GM12891 (cell line): ENCODE measurements at regions not wholly inside any gene's neighbourhood (a gene's known extent, or its start where the extent isn't known, plus 50 kb on each side); places are given as distances from the start of the nearest gene placed in this dataset.
"Not testable (repeated sequence)": the region's sequence is repeated elsewhere in the genome, so short reads cannot be mapped to it uniquely, and the experiment has no call there.

ENCODE experiments used
- DNase-seq: peaks from one replicate; pipeline ENCODE4 v3.0.0; 2011; ENCODE audit warnings: low spot score; ENCODE audit not compliant: insufficient read length
- FAIRE-seq: peaks from 2 replicates; lab custom pipeline; 2011; peaks lifted over from hg19 to GRCh38; lab: Jason Lieb, UNC
- PAX5 ChIP-seq: IDR thresholded peaks from 2 replicates; pipeline ENCODE4 v1.6.1; 2011; ENCODE audit warnings: low read length, moderate library complexity, mild to moderate bottlenecking; ENCODE audit not compliant: insufficient read depth, severe bottlenecking
- POLR2A ChIP-seq: IDR thresholded peaks from 2 replicates; pipeline ENCODE4 v1.6.1; 2011; ENCODE audit warnings: low read depth, low read length, control low read depth
- POLR2AphosphoS5 ChIP-seq: IDR thresholded peaks from 2 replicates; pipeline ENCODE4 v1.6.1; 2011; ENCODE audit warnings: low read depth, low read length, control low read depth
- POU2F2 ChIP-seq: IDR thresholded peaks from 2 replicates; pipeline ENCODE4 v1.6.1; 2011; ENCODE audit warnings: low read depth, mild to moderate bottlenecking, control low read depth, low read length, moderate library complexity
- SPI1 ChIP-seq: IDR thresholded peaks from 2 replicates; pipeline ENCODE4 v1.6.1; 2011; ENCODE audit warnings: low read depth, low read length, control low read depth
- TAF1 ChIP-seq: IDR thresholded peaks from 2 replicates; pipeline ENCODE4 v1.6.1; 2011; ENCODE audit warnings: low read depth, low read length, control low read depth

- no peak for DNase-seq
- no peak for TF ChIP-seq POU2F2
- no peak for TF ChIP-seq PAX5
- no peak for TF ChIP-seq POLR2A
- TF ChIP-seq TAF1, result no peak
- TF ChIP-seq SPI1, result no peak
- no peak for TF ChIP-seq POLR2AphosphoS5
- FAIRE-seq, result peak; percentile 9
These were observed 105.4 kb upstream of the NAP1L1 start for GRCh38 chr12:76189851-76190250.

- TF ChIP-seq TAF1 (no peak), PAX5 (no peak), POLR2AphosphoS5 (no peak), POU2F2 (no peak), POLR2A (no peak), SPI1 (no peak)
- no peak for FAIRE-seq
These were observed 102.7 kb upstream of the NAP1L1 start for GRCh38 chr12:76187177-76187576.

GRCh38 chr12:76186131-76186906 lies 101.8 kb upstream of the NAP1L1 start:
- DNase-seq, result no peak
- TF ChIP-seq TAF1, result no peak
- no peak for TF ChIP-seq POU2F2
- no peak for TF ChIP-seq POLR2AphosphoS5
- TF ChIP-seq PAX5, result no peak
- TF ChIP-seq SPI1, result no peak
- no peak for TF ChIP-seq POLR2A
- no peak for FAIRE-seq

More at GRCh38 chr12:76187177-76187576, 102.7 kb upstream of the NAP1L1 start:
- DNase-seq, result no peak

GRCh38 chr12:76183459-76184186 lies 99.1 kb upstream of the NAP1L1 start:
- DNase-seq, result peak; percentile 11
- peak; percentile 69 for FAIRE-seq

GRCh38 chr12:76180401-76181277 lies 96.2 kb upstream of the NAP1L1 start:
- DNase-seq, result no peak
- FAIRE-seq, result no peak
- no peak for TF ChIP-seq PAX5
- TF ChIP-seq POU2F2, result no peak

More at GRCh38 chr12:76183459-76184186, 99.1 kb upstream of the NAP1L1 start:
- TF ChIP-seq TAF1, result no peak
- no peak; the same call in 1 of the 2 replicates for TF ChIP-seq POU2F2
- peak; percentile 92 for TF ChIP-seq SPI1

GRCh38 chr12:76178452-76178851 lies 94.0 kb upstream of the NAP1L1 start:
- FAIRE-seq (no peak), DNase-seq (no peak)
- TF ChIP-seq SPI1 (no peak), TAF1 (no peak)

- FAIRE-seq, result no peak
- TF ChIP-seq PAX5, result no peak
- TF ChIP-seq POU2F2, result no peak
- no peak for TF ChIP-seq POLR2A
- no peak for TF ChIP-seq POLR2AphosphoS5
- TF ChIP-seq SPI1, result no peak
- no peak for TF ChIP-seq TAF1
These were observed 93.3 kb upstream of the NAP1L1 start for GRCh38 chr12:76177821-76178220.

GRCh38 chr12:76176940-76177339 lies 92.5 kb upstream of the NAP1L1 start:
- TF ChIP-seq POU2F2, result no peak
- TF ChIP-seq TAF1, result no peak
- TF ChIP-seq POLR2AphosphoS5, result no peak
- TF ChIP-seq SPI1, result no peak
- no peak for TF ChIP-seq PAX5
- no peak for TF ChIP-seq POLR2A
- DNase-seq, result no peak
- no peak for FAIRE-seq

More at GRCh38 chr12:76177821-76178220, 93.3 kb upstream of the NAP1L1 start:
- no peak for DNase-seq

- not testable (repeated sequence) for DNase-seq, FAIRE-seq
These were observed 91.5 kb upstream of the NAP1L1 start for GRCh38 chr12:76175946-76176345.

- DNase-seq, result no peak
- FAIRE-seq, result peak; percentile 82
- TF ChIP-seq POLR2A (no peak), POU2F2 (no peak), TAF1 (no peak), PAX5 (no peak), SPI1 (no peak), POLR2AphosphoS5 (no peak)
These were observed 89.3 kb upstream of the NAP1L1 start for GRCh38 chr12:76173756-76174155.
